ENCODE measurements at regions not wholly inside any gene's neighbourhood (a gene's known extent, or its start where the extent isn't known, plus 50 kb on each side); places are given as distances from the start of the nearest gene placed in this dataset.
A peak's percentile ranks its signal among the peaks of the same experiment; 100 is the strongest.

DNA sequence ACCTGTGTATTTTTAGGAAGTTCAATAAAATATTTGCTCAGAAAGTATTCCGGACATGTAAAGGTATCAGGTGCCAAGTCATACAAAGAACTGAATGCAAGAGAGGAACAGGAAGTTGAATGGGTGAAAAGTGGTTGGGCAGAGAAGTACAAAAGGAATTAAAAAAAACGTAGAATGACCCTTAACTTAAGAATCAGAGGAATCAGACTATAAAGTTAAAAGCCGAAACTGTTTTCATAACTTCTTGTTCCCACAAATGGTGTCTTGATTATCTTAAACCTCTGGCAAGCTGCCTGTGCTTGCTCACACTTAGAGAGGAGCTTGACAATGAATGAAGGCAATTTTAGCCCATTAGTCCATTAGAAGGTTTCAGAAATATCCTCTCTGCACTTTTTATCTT lies 81.6 kb upstream of the HHIP start:
- Histone ChIP-seq H3K4me3 (ENCODE audit: low read depth, low read length) (no peak overlapping the region), H3K27ac (ENCODE audit: low read depth, low read length) (no peak overlapping the region), H3K27me3 (ENCODE audit: insufficient read depth, low read length) (no peaks in the 10 kb centered on the region), H2AFZ (ENCODE audit: low read length, unreplicated experiment) (no peak overlapping the region), H3K79me2 (ENCODE audit: control insufficient read depth, insufficient read depth, low read length, unreplicated experiment) (no peaks in the 10 kb centered on the region), H3K36me3 (ENCODE audit: insufficient read depth, low read length) (no peaks in the 10 kb centered on the region), H3K4me1 (ENCODE audit: control insufficient read depth, insufficient read depth, low read length, unreplicated experiment) (no peaks in the 10 kb centered on the region)

- Histone ChIP-seq H3K4me3 (ENCODE audit: low read depth, low read length) (no peak overlapping the region), H3K27ac (ENCODE audit: low read depth, low read length) (no peak overlapping the region), H3K27me3 (ENCODE audit: insufficient read depth, low read length) (no peaks in the 10 kb centered on the region), H3K36me3 (ENCODE audit: insufficient read depth, low read length) (no peaks in the 10 kb centered on the region), H3K4me1 (ENCODE audit: control insufficient read depth, insufficient read depth, low read length, unreplicated experiment) (no peaks in the 10 kb centered on the region), H3K79me2 (ENCODE audit: control insufficient read depth, insufficient read depth, low read length, unreplicated experiment) (no peaks in the 10 kb centered on the region), H2AFZ (ENCODE audit: low read length, unreplicated experiment) (peak overlapping the region; percentile 26)
These were observed 80.3 kb upstream of the HHIP start for GRCh38 chr4:144565527-144566195.

GRCh38 chr4:144572660-144573059 lies 73.3 kb upstream of the HHIP start:
- no peaks in the 10 kb centered on the region for H3K79me2 ChIP-seq (ENCODE audit: control insufficient read depth, insufficient read depth, low read length, unreplicated experiment)
- no peaks in the 10 kb centered on the region for H3K27me3 ChIP-seq (ENCODE audit: insufficient read depth, low read length)
- no peak overlapping the region for H2AFZ ChIP-seq (ENCODE audit: low read length, unreplicated experiment)
- H3K4me3 ChIP-seq (ENCODE audit: low read depth, low read length), result no peak overlapping the region
- peaks cover 12% of the 10 kb centered on the region for H3K4me1 ChIP-seq (ENCODE audit: control insufficient read depth, insufficient read depth, low read length, unreplicated experiment)
- no peaks in the 10 kb centered on the region for H3K36me3 ChIP-seq (ENCODE audit: insufficient read depth, low read length)
- no peak overlapping the region for H3K27ac ChIP-seq (ENCODE audit: low read depth, low read length)

GRCh38 chr4:144574000-144574399 lies 72.0 kb upstream of the HHIP start:
- no peaks in the 10 kb centered on the region for H3K36me3 ChIP-seq (ENCODE audit: insufficient read depth, low read length)
- H3K4me3 ChIP-seq (ENCODE audit: low read depth, low read length), result no peak overlapping the region
- no peaks in the 10 kb centered on the region for H3K79me2 ChIP-seq (ENCODE audit: control insufficient read depth, insufficient read depth, low read length, unreplicated experiment)
- H3K27ac ChIP-seq (ENCODE audit: low read depth, low read length), result no peak overlapping the region
- H3K27me3 ChIP-seq (ENCODE audit: insufficient read depth, low read length), result no peaks in the 10 kb centered on the region
- peaks cover 23% of the 10 kb centered on the region for H3K4me1 ChIP-seq (ENCODE audit: control insufficient read depth, insufficient read depth, low read length, unreplicated experiment)
- H2AFZ ChIP-seq (ENCODE audit: low read length, unreplicated experiment), result no peak overlapping the region

GRCh38 chr4:144574509-144574908 lies 71.4 kb upstream of the HHIP start:
- H3K27ac ChIP-seq (ENCODE audit: low read depth, low read length), result no peak overlapping the region
- H2AFZ ChIP-seq (ENCODE audit: low read length, unreplicated experiment), result no peak overlapping the region
- peaks cover 28% of the 10 kb centered on the region for H3K4me1 ChIP-seq (ENCODE audit: control insufficient read depth, insufficient read depth, low read length, unreplicated experiment)
- no peaks in the 10 kb centered on the region for H3K27me3 ChIP-seq (ENCODE audit: insufficient read depth, low read length)
- H3K36me3 ChIP-seq (ENCODE audit: insufficient read depth, low read length), result no peaks in the 10 kb centered on the region
- H3K79me2 ChIP-seq (ENCODE audit: control insufficient read depth, insufficient read depth, low read length, unreplicated experiment), result no peaks in the 10 kb centered on the region
- no peak overlapping the region for H3K4me3 ChIP-seq (ENCODE audit: low read depth, low read length)

DNA sequence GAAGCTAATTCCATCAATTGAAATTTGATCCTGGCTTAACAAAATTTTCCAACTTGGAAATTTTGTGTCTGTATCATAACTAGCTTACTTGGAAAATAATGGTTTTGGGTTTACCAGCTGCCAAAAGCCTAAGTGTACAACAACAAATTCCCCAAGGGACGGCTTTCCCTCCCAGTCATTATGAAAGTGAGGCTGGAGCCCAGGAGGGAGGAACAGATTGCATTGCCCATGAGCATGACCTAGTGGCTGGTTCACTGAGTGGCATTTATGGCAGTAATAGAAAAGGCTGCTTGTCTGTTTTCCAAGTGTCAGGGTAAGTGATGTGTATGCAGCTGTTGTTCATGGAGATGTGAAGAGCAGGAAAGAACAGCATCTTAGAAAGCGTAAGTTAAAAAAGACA lies 70.8 kb upstream of the HHIP start:
- H3K4me1 ChIP-seq (ENCODE audit: control insufficient read depth, insufficient read depth, low read length, unreplicated experiment), result peaks cover 33% of the 10 kb centered on the region

GRCh38 chr4:144578681-144579080 lies 67.3 kb upstream of the HHIP start:
- Histone ChIP-seq H2AFZ (ENCODE audit: low read length, unreplicated experiment) (no peak overlapping the region), H3K27ac (ENCODE audit: low read depth, low read length) (peak overlapping the region; percentile 96), H3K4me3 (ENCODE audit: low read depth, low read length) (no peak overlapping the region), H3K79me2 (ENCODE audit: control insufficient read depth, insufficient read depth, low read length, unreplicated experiment) (no peaks in the 10 kb centered on the region), H3K4me1 (ENCODE audit: control insufficient read depth, insufficient read depth, low read length, unreplicated experiment) (peaks cover 66% of the 10 kb centered on the region), H3K36me3 (ENCODE audit: insufficient read depth, low read length) (no peaks in the 10 kb centered on the region), H3K27me3 (ENCODE audit: insufficient read depth, low read length) (no peaks in the 10 kb centered on the region)

More for the DNA sequence above, 70.8 kb upstream of the HHIP start:
- H3K27ac ChIP-seq (ENCODE audit: low read depth, low read length), result no peak overlapping the region
- no peak overlapping the region for H3K4me3 ChIP-seq (ENCODE audit: low read depth, low read length)
- H2AFZ ChIP-seq (ENCODE audit: low read length, unreplicated experiment), result no peak overlapping the region
- H3K79me2 ChIP-seq (ENCODE audit: control insufficient read depth, insufficient read depth, low read length, unreplicated experiment), result no peaks in the 10 kb centered on the region
- H3K27me3 ChIP-seq (ENCODE audit: insufficient read depth, low read length), result no peaks in the 10 kb centered on the region
- H3K36me3 ChIP-seq (ENCODE audit: insufficient read depth, low read length), result no peaks in the 10 kb centered on the region

- peak overlapping the region; percentile 96 for H3K27ac ChIP-seq (ENCODE audit: low read depth, low read length)
- no peak overlapping the region for H2AFZ ChIP-seq (ENCODE audit: low read length, unreplicated experiment)
- H3K79me2 ChIP-seq (ENCODE audit: control insufficient read depth, insufficient read depth, low read length, unreplicated experiment), result no peaks in the 10 kb centered on the region
- H3K27me3 ChIP-seq (ENCODE audit: insufficient read depth, low read length), result no peaks in the 10 kb centered on the region
- H3K4me3 ChIP-seq (ENCODE audit: low read depth, low read length), result 0 out of 2 replicates have a peak overlapping the region, but pooled peaks have one; percentile 12
- H3K36me3 ChIP-seq (ENCODE audit: insufficient read depth, low read length), result no peaks in the 10 kb centered on the region
- H3K4me1 ChIP-seq (ENCODE audit: control insufficient read depth, insufficient read depth, low read length, unreplicated experiment), result peaks cover 74% of the 10 kb centered on the region
These were observed 66.4 kb upstream of the HHIP start for GRCh38 chr4:144579411-144580030.

GRCh38 chr4:144580430-144580829 lies 65.5 kb upstream of the HHIP start:
- H3K79me2 ChIP-seq (ENCODE audit: control insufficient read depth, insufficient read depth, low read length, unreplicated experiment), result no peaks in the 10 kb centered on the region
- H3K4me1 ChIP-seq (ENCODE audit: control insufficient read depth, insufficient read depth, low read length, unreplicated experiment), result peaks cover 76% of the 10 kb centered on the region
- no peaks in the 10 kb centered on the region for H3K36me3 ChIP-seq (ENCODE audit: insufficient read depth, low read length)
- H2AFZ ChIP-seq (ENCODE audit: low read length, unreplicated experiment), result peak overlapping the region; percentile 1
- H3K27ac ChIP-seq (ENCODE audit: low read depth, low read length), result peak overlapping the region; percentile 96
- no peak overlapping the region for H3K4me3 ChIP-seq (ENCODE audit: low read depth, low read length)
- H3K27me3 ChIP-seq (ENCODE audit: insufficient read depth, low read length), result no peaks in the 10 kb centered on the region

DNA sequence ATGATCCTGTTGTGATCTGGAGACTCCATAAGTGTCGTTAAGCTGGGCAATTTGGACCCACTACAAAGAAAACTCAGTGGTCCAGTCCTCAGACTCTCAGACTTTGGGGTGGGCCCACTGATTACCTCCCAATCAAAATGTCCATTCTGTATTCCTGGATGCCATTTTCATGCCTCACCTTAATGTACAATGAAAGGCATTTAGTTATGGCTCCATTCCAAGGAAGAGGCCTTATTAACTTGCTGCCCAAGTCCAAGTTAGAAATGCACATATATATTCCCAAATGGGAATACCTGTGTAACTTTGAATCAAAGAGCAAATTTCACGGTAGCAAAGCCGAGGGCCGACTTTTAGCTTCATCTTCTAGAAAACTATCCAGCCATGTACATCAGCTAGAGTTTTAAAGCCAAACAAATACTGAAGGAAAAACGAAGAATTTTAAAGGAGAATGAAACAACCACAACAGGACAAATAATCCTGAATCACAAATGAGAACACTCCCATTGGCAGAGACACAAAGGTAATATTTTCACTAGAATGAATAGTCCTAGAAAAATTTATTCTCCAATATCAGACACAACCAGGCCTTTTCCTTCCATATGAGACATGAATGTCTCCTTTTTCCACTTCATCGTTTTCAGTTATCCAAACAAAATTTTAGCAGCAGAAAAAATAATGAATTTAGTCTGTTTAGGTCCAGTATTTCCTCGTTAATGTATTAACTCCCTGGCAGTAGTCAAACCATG lies 63.7 kb upstream of the HHIP start:
- peak overlapping the region; percentile 61 for H3K4me3 ChIP-seq (ENCODE audit: low read depth, low read length)
- H3K27me3 ChIP-seq (ENCODE audit: insufficient read depth, low read length), result no peaks in the 10 kb centered on the region
- peak overlapping the region; percentile 96 for H3K27ac ChIP-seq (ENCODE audit: low read depth, low read length)
- no peaks in the 10 kb centered on the region for H3K36me3 ChIP-seq (ENCODE audit: insufficient read depth, low read length)
- no peaks in the 10 kb centered on the region for H3K79me2 ChIP-seq (ENCODE audit: control insufficient read depth, insufficient read depth, low read length, unreplicated experiment)
- H2AFZ ChIP-seq (ENCODE audit: low read length, unreplicated experiment), result peak overlapping the region; percentile 89
- peaks cover 71% of the 10 kb centered on the region for H3K4me1 ChIP-seq (ENCODE audit: control insufficient read depth, insufficient read depth, low read length, unreplicated experiment)
